WERI-Rb-1 (cell line): ENCODE measurements at regions not wholly inside any gene's neighbourhood (a gene's known extent, or its start where the extent isn't known, plus 50 kb on each side); places are given as distances from the start of the nearest gene placed in this dataset.

Experiments used
- DNase-seq: peaks from one replicate; pipeline ENCODE4 v3.0.0-alpha.2; 2020
- H3K27ac ChIP-seq: fragments of 250-450 bp; sonication (Bioruptor Pico); 2 replicates; pipeline ENCODE4 v1.5.1; 2020; ENCODE audit warnings: mild to moderate bottlenecking, moderate library complexity
- H3K27me3 ChIP-seq: fragments of 250-450 bp; sonication (Bioruptor Pico); 2 replicates; pipeline ENCODE4 v1.5.1; 2021; ENCODE audit warnings: mild to moderate bottlenecking, low read depth, moderate library complexity; ENCODE audit not compliant: insufficient read depth, severe bottlenecking
- H3K36me3 ChIP-seq: fragments of 250-450 bp; sonication (Bioruptor Pico); 2 replicates; pipeline ENCODE4 v1.5.1; 2020; ENCODE audit warnings: mild to moderate bottlenecking, moderate library complexity
- H3K4me3 ChIP-seq: 2 replicates; pipeline ENCODE4 v1.5.1; 2011; ENCODE audit warnings: low read depth, mild to moderate bottlenecking, control low read depth, low read length
- H3K9me3 ChIP-seq: fragments of 250-450 bp; sonication (Bioruptor Pico); 2 replicates; pipeline ENCODE4 v1.5.1; 2021; ENCODE audit warnings: mild to moderate bottlenecking, moderate library complexity; ENCODE audit not compliant: severe bottlenecking
- TF ChIP-seq, protein P1 (sequence below): IDR thresholded peaks from 2 replicates; pipeline ENCODE4 v1.5.1; 2011; ENCODE audit warnings: low read depth, mild to moderate bottlenecking, control low read depth, inconsistent platforms, low read length

- H3K9me3 ChIP-seq: no peaks in the 10 kb centered on the region
- no peaks in the 10 kb centered on the region for H3K36me3 ChIP-seq
- TF ChIP-seq, protein P1, sequence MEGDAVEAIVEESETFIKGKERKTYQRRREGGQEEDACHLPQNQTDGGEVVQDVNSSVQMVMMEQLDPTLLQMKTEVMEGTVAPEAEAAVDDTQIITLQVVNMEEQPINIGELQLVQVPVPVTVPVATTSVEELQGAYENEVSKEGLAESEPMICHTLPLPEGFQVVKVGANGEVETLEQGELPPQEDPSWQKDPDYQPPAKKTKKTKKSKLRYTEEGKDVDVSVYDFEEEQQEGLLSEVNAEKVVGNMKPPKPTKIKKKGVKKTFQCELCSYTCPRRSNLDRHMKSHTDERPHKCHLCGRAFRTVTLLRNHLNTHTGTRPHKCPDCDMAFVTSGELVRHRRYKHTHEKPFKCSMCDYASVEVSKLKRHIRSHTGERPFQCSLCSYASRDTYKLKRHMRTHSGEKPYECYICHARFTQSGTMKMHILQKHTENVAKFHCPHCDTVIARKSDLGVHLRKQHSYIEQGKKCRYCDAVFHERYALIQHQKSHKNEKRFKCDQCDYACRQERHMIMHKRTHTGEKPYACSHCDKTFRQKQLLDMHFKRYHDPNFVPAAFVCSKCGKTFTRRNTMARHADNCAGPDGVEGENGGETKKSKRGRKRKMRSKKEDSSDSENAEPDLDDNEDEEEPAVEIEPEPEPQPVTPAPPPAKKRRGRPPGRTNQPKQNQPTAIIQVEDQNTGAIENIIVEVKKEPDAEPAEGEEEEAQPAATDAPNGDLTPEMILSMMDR: no peak
- no peaks in the 10 kb centered on the region for H3K27me3 ChIP-seq
- no peak for DNase-seq
- H3K27ac ChIP-seq: no peak overlapping the region
- H3K4me3 ChIP-seq: no peak overlapping the region
These were observed 156.5 kb downstream of the SH3BGRL2 start for GRCh38 chr6:79787626-79788025.

- Histone ChIP-seq H3K4me3 (no peak overlapping the region), H3K36me3 (no peaks in the 10 kb centered on the region), H3K27ac (no peak overlapping the region), H3K27me3 (no peaks in the 10 kb centered on the region), H3K9me3 (peaks cover 2% of the 10 kb centered on the region)
- TF ChIP-seq, protein P1: no peak
- DNase-seq: no peak
These were observed 153.2 kb downstream of the SH3BGRL2 start for GRCh38 chr6:79784395-79784753.

GRCh38 chr6:79783670-79784394, 152.7 kb downstream of the SH3BGRL2 start:
- TF ChIP-seq, protein P1: no peak
- no peak for DNase-seq
- Histone ChIP-seq H3K36me3 (no peaks in the 10 kb centered on the region), H3K4me3 (no peak overlapping the region), H3K27me3 (no peaks in the 10 kb centered on the region), H3K27ac (no peak overlapping the region), H3K9me3 (peaks cover 2% of the 10 kb centered on the region)

GRCh38 chr6:79782792-79783580, 151.9 kb downstream of the SH3BGRL2 start:
- DNase-seq: no peak
- Histone ChIP-seq H3K27ac (no peak overlapping the region), H3K4me3 (no peak overlapping the region), H3K9me3 (peaks cover 2% of the 10 kb centered on the region), H3K36me3 (no peaks in the 10 kb centered on the region), H3K27me3 (no peaks in the 10 kb centered on the region)
- TF ChIP-seq, protein P1: no peak

GRCh38 chr6:79781916-79782315, 150.8 kb downstream of the SH3BGRL2 start:
- no peak for DNase-seq
- TF ChIP-seq, protein P1: no peak
- Histone ChIP-seq H3K9me3 (peaks cover 2% of the 10 kb centered on the region), H3K27ac (no peak overlapping the region), H3K4me3 (no peak overlapping the region), H3K36me3 (no peaks in the 10 kb centered on the region), H3K27me3 (no peaks in the 10 kb centered on the region)
